HepG2 (cell line): ENCODE measurements at regions not wholly inside any gene's neighbourhood (a gene's known extent, or its start where the extent isn't known, plus 50 kb on each side); places are given as distances from the start of the nearest gene placed in this dataset.

Experiments
- ATAC-seq: fragments of 200-7000 bp; cut with Tn5 transposase; 3 replicates; pipeline ENCODE4 v1.9.1; 2020; ENCODE audit warnings: mild to moderate bottlenecking, moderate library complexity
- BruUV-seq: library from RNA; stranded (reverse); fragments of 400-500 nt; replicated peaks from 2 replicates; lab custom pipeline; 2021; lab: Mats Ljungman, UMichigan
- CTCF ChIA-PET: fragments of 300-600 bp; formaldehyde crosslinking; extraction: SDS; loops from one replicate; lab custom pipeline; 2021; ENCODE audit warnings: low total read pairs, inconsistent platforms, low intra/inter-chr PET ratio; lab: Yijun Ruan, JAX
- POLR2A ChIA-PET: fragments of 350-600 bp; sonication (Branson Sonifier 250); formaldehyde crosslinking; loops from one replicate; lab custom pipeline; 2020; ENCODE audit warnings: antibody characterized with exemption, inconsistent platforms; lab: Yijun Ruan, JAX
- DNase-seq: peaks from one replicate; pipeline ENCODE4 v3.0.0-alpha.2; 2015; ENCODE audit warnings: low spot score
- FAIRE-seq: peaks from 3 replicates; lab custom pipeline; 2011; peaks lifted over from hg19 to GRCh38; lab: Jason Lieb, UNC
- H2AFZ ChIP-seq: one replicate; pipeline ENCODE4 v1.6.1; 2011; ENCODE audit warnings: low read length, inconsistent platforms
- H3K27ac ChIP-seq: fragments of 300-600 bp; 3 replicates; pipeline ENCODE4 v1.8.0; 2011; ENCODE audit warnings: mixed run types, mild to moderate bottlenecking, mixed read lengths, low read length, inconsistent platforms; ENCODE audit not compliant: insufficient read depth; ENCODE audit errors: extremely low read length
- H3K27me3 ChIP-seq, 2 experiments: fragments of 200-600 bp in 1 of 2; 2 replicates in 1 of 2; 3 replicates in 1 of 2; pipeline versions ENCODE4 v1.6.0 to v1.8.0; 2011; ENCODE audit warnings: low read length in 2 of 2, mild to moderate bottlenecking in 2 of 2, moderate library complexity in 2 of 2, inconsistent platforms in 1 of 2; ENCODE audit not compliant: insufficient read depth in 2 of 2, control insufficient read depth in 1 of 2
- H3K36me3 ChIP-seq, 2 experiments: fragments of 200-600 bp in 1 of 2; replicated peaks in 1 of 2; 2 replicates in 1 of 2; 3 replicates in 1 of 2; pipeline versions ENCODE4 v1.5.1 to v1.8.0; 2011; ENCODE audit warnings: low read length in 2 of 2, inconsistent platforms in 1 of 2; ENCODE audit not compliant: insufficient read depth in 2 of 2, control insufficient read depth in 1 of 2
- H3K4me1 ChIP-seq: 2 replicates; pipeline ENCODE4 v1.5.1; 2012; ENCODE audit warnings: low read length, inconsistent platforms; ENCODE audit not compliant: insufficient read depth
- H3K4me2 ChIP-seq: 2 replicates; pipeline ENCODE4 v1.6.0; 2011; ENCODE audit warnings: low read depth, low read length, inconsistent platforms
- H3K4me3 ChIP-seq, 3 experiments: fragments of 200-600 bp in 1 of 3; sonication (generic), shearing (Covaris generic) in 1 of 3; replicated peaks in 1 of 3; 2 replicates each; pipeline ENCODE4 v1.5.1; 2011 to 2016; ENCODE audit warnings: low read length in 3 of 3, inconsistent platforms in 2 of 3, low read depth in 2 of 3, mild to moderate bottlenecking in 2 of 3, control low read depth in 1 of 3, mixed read lengths in 1 of 3; ENCODE audit not compliant: insufficient read depth in 1 of 3
- H3K79me2 ChIP-seq: one replicate; pipeline ENCODE4 v1.6.1; 2011; ENCODE audit warnings: low read length, inconsistent platforms; ENCODE audit not compliant: insufficient read depth
- H3K9ac ChIP-seq: 2 replicates; pipeline ENCODE4 v1.6.0; 2011; ENCODE audit warnings: mild to moderate bottlenecking, low read depth, low read length, inconsistent platforms; ENCODE audit not compliant: insufficient read depth
- H3K9me3 ChIP-seq: 2 replicates; pipeline ENCODE4 v1.5.1; 2012; ENCODE audit warnings: mild to moderate bottlenecking, low read length
- H4K20me1 ChIP-seq: 2 replicates; pipeline ENCODE4 v1.6.0; 2011; ENCODE audit warnings: inconsistent platforms, mild to moderate bottlenecking, low read length, moderate library complexity; ENCODE audit not compliant: insufficient read depth
- MZF1 ChIP-seq: sonication (generic); formaldehyde crosslinking; IDR thresholded peaks from 2 replicates; pipeline ENCODE4 v1.8.1; 2023; ENCODE audit warnings: mild to moderate bottlenecking, missing genetic modification reagents, borderline replicate concordance
- RARA ChIP-seq: IDR thresholded peaks from 2 replicates; pipeline ENCODE4 v1.6.1; 2016; ENCODE audit warnings: missing genetic modification reagents, missing compliant biosample characterization
- SUZ12 ChIP-seq: fragments of 150-350 bp; IDR thresholded peaks from 2 replicates; pipeline ENCODE4 v1.6.1; 2014; ENCODE audit warnings: low read depth, low read length
- TAF1 ChIP-seq: sonication (generic); formaldehyde crosslinking; IDR thresholded peaks from 2 replicates; pipeline ENCODE4 v1.4.0; 2020; ENCODE audit warnings: missing genetic modification reagents
- ZNF460 ChIP-seq: sonication (generic); formaldehyde crosslinking; IDR thresholded peaks from 2 replicates; pipeline ENCODE4 v1.5.1; 2020; ENCODE audit warnings: missing genetic modification reagents, mild to moderate bottlenecking, borderline replicate concordance
- ZNF558 ChIP-seq: sonication (generic); formaldehyde crosslinking; IDR thresholded peaks from 2 replicates; pipeline ENCODE4 v1.9.0; 2022; ENCODE audit warnings: mild to moderate bottlenecking, missing genetic modification reagents, borderline replicate concordance
- WGBS: methylation state at CpG from one replicate; pipeline ENCODE4 v1.1.6; 2017; ENCODE audit warnings: low lambda C conversion rate; 5-methylcytosine and 5-hydroxymethylcytosine counted together
- in situ Hi-C: cut with HindIII; loops from 2 replicates; pipeline ENCODE4 v1.10.0; 2017; ENCODE audit warnings: low pct_unique_long_range_greater_than_20kb; ENCODE audit not compliant: extremely low pct_ligation_motif_present
- intact Hi-C: fragments of 100-400 bp; cut with micrococcal nuclease; formaldehyde crosslinking; loops from one replicate; pipeline ENCODE4 v1.10.0; 2022; ENCODE audit not compliant: unreplicated experiment
- TF ChIP-seq, protein P1 (sequence below): sonication (generic); formaldehyde crosslinking; IDR thresholded peaks from 2 replicates; pipeline ENCODE4 v1.9.0; 2021; ENCODE audit warnings: missing genetic modification reagents, borderline replicate concordance
- TF ChIP-seq, protein P2 (sequence below): sonication (generic); formaldehyde crosslinking; IDR thresholded peaks from 2 replicates; pipeline ENCODE4 v1.4.0; 2020; ENCODE audit warnings: missing genetic modification reagents, borderline replicate concordance
- TF ChIP-seq, protein P3 (sequence below): IDR thresholded peaks from 2 replicates; pipeline ENCODE4 v1.6.1; 2016; ENCODE audit warnings: missing compliant biosample characterization, missing genetic modification reagents, borderline replicate concordance
- TF ChIP-seq, protein P4 (sequence below): sonication (generic); formaldehyde crosslinking; IDR thresholded peaks from 2 replicates; pipeline ENCODE4 v1.4.0; 2020; ENCODE audit warnings: mild to moderate bottlenecking, missing genetic modification reagents
- TF ChIP-seq, protein P5 (sequence below): sonication (generic); formaldehyde crosslinking; conservative IDR thresholded peaks from 2 replicates; pipeline ENCODE4 v1.4.0; 2020; ENCODE audit warnings: mild to moderate bottlenecking, missing genetic modification reagents, moderate library complexity

DNA sequence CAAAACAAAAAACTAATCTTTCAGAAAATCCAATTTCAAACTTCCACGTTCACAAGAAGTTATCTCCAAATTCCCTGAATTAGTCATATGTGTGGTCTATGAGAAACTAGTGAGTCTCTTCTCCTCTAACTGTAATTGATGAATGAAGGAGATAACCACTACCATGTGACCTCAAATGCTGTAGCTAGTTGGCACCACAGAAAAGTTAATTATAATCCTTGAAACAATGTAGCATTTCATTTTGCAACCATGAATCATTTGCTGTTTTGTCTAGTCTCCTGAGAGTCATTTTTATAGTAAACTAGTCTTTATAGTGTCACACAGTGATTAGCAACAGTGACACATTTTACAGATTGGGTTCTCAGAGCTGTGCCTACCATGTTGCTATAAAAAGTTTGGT, 287.5 kb downstream of the LRRIQ3 start (continued):
- TF ChIP-seq ZNF558 (CRISPR knock-in tag) (no peak), ZNF460 (CRISPR knock-in tag) (no peak), TAF1 (CRISPR knock-in tag) (no peak)
- TF ChIP-seq, protein P1, sequence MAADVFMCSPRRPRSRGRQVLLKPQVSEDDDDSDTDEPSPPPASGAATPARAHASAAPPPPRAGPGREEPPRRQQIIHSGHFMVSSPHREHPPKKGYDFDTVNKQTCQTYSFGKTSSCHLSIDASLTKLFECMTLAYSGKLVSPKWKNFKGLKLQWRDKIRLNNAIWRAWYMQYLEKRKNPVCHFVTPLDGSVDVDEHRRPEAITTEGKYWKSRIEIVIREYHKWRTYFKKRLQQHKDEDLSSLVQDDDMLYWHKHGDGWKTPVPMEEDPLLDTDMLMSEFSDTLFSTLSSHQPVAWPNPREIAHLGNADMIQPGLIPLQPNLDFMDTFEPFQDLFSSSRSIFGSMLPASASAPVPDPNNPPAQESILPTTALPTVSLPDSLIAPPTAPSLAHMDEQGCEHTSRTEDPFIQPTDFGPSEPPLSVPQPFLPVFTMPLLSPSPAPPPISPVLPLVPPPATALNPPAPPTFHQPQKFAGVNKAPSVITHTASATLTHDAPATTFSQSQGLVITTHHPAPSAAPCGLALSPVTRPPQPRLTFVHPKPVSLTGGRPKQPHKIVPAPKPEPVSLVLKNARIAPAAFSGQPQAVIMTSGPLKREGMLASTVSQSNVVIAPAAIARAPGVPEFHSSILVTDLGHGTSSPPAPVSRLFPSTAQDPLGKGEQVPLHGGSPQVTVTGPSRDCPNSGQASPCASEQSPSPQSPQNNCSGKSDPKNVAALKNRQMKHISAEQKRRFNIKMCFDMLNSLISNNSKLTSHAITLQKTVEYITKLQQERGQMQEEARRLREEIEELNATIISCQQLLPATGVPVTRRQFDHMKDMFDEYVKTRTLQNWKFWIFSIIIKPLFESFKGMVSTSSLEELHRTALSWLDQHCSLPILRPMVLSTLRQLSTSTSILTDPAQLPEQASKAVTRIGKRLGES: no peak
- TF ChIP-seq, protein P2, sequence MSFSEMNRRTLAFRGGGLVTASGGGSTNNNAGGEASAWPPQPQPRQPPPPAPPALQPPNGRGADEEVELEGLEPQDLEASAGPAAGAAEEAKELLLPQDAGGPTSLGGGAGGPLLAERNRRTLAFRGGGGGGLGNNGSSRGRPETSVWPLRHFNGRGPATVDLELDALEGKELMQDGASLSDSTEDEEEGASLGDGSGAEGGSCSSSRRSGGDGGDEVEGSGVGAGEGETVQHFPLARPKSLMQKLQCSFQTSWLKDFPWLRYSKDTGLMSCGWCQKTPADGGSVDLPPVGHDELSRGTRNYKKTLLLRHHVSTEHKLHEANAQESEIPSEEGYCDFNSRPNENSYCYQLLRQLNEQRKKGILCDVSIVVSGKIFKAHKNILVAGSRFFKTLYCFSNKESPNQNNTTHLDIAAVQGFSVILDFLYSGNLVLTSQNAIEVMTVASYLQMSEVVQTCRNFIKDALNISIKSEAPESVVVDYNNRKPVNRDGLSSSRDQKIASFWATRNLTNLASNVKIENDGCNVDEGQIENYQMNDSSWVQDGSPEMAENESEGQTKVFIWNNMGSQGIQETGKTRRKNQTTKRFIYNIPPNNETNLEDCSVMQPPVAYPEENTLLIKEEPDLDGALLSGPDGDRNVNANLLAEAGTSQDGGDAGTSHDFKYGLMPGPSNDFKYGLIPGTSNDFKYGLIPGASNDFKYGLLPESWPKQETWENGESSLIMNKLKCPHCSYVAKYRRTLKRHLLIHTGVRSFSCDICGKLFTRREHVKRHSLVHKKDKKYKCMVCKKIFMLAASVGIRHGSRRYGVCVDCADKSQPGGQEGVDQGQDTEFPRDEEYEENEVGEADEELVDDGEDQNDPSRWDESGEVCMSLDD (CRISPR knock-in tag): no peak

DNA sequence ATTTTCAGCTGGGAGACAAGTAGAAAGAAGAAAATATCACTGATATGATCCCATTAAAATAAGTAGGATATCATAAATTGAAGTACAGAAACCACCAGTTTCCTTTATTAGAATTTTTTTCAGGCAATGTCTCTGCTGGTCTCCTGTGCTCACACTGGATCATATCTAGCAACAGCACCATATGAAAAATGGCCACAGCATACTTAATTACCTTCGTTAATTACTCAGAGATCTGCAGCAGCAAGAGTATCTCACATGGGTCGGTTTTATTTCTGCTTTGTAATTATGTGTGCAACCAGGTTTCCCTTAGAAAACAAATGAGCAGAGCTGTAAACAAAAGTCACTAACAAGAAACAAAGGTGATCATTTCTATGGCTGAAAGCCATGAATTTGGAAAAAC, 287.9 kb downstream of the LRRIQ3 start:
- Histone ChIP-seq H3K4me2 (no peak overlapping the region), H3K9me3 (peaks cover 60% of the 10 kb centered on the region), H3K27ac (no peak overlapping the region), H4K20me1 (no peaks in the 10 kb centered on the region), H3K79me2 (no peaks in the 10 kb centered on the region), H3K9ac (no peak overlapping the region), H3K27me3 (no peaks in the 10 kb centered on the region), H3K36me3 (no peaks in the 10 kb centered on the region), H3K4me1 (no peaks in the 10 kb centered on the region), H3K4me3 (no peak overlapping the region), H2AFZ (no peak overlapping the region)
- intact Hi-C loops (no loop called here), in situ Hi-C loops (no loop called here)
- ChIA-PET CTCF (no interaction called here), POLR2A (no interaction called here)
- no peak for ATAC-seq
- no TSS peak for BruUV-seq
- no peak for DNase-seq
- WGBS: 0% methylated on average over 2 of the region's 2 CpGs
- FAIRE-seq: no peak
- TF ChIP-seq, protein P3, sequence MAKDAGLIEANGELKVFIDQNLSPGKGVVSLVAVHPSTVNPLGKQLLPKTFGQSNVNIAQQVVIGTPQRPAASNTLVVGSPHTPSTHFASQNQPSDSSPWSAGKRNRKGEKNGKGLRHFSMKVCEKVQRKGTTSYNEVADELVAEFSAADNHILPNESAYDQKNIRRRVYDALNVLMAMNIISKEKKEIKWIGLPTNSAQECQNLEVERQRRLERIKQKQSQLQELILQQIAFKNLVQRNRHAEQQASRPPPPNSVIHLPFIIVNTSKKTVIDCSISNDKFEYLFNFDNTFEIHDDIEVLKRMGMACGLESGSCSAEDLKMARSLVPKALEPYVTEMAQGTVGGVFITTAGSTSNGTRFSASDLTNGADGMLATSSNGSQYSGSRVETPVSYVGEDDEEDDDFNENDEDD: no peak
- TF ChIP-seq SUZ12 (no peak), MZF1 (CRISPR knock-in tag) (no peak), RARA (CRISPR knock-in tag) (no peak)
- TF ChIP-seq, protein P4, sequence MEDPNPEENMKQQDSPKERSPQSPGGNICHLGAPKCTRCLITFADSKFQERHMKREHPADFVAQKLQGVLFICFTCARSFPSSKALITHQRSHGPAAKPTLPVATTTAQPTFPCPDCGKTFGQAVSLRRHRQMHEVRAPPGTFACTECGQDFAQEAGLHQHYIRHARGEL (CRISPR knock-in tag): no peak
- TF ChIP-seq, protein P5, sequence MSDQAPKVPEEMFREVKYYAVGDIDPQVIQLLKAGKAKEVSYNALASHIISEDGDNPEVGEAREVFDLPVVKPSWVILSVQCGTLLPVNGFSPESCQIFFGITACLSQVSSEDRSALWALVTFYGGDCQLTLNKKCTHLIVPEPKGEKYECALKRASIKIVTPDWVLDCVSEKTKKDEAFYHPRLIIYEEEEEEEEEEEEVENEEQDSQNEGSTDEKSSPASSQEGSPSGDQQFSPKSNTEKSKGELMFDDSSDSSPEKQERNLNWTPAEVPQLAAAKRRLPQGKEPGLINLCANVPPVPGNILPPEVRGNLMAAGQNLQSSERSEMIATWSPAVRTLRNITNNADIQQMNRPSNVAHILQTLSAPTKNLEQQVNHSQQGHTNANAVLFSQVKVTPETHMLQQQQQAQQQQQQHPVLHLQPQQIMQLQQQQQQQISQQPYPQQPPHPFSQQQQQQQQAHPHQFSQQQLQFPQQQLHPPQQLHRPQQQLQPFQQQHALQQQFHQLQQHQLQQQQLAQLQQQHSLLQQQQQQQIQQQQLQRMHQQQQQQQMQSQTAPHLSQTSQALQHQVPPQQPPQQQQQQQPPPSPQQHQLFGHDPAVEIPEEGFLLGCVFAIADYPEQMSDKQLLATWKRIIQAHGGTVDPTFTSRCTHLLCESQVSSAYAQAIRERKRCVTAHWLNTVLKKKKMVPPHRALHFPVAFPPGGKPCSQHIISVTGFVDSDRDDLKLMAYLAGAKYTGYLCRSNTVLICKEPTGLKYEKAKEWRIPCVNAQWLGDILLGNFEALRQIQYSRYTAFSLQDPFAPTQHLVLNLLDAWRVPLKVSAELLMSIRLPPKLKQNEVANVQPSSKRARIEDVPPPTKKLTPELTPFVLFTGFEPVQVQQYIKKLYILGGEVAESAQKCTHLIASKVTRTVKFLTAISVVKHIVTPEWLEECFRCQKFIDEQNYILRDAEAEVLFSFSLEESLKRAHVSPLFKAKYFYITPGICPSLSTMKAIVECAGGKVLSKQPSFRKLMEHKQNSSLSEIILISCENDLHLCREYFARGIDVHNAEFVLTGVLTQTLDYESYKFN: no peak
